IMR-90 (cell line): ENCODE measurements at regions not wholly inside any gene's neighbourhood (a gene's known extent, or its start where the extent isn't known, plus 50 kb on each side); places are given as distances from the start of the nearest gene placed in this dataset.

Source experiments
- ATAC-seq: fragments of 200-7000 bp; cut with Tn5 transposase; 2 replicates; pipeline ENCODE4 v1.9.1; 2020; ENCODE audit warnings: low read depth, mild to moderate bottlenecking, moderate library complexity
- BruUV-seq: library from RNA; stranded (reverse); fragments of 400-500 nt; replicated peaks from 2 replicates; lab custom pipeline; 2021; lab: Mats Ljungman, UMichigan
- CTCF ChIA-PET: fragments of 300-600 bp; formaldehyde crosslinking; extraction: SDS; loops from one replicate; lab custom pipeline; 2021; ENCODE audit warnings: antibody characterized with exemption; lab: Yijun Ruan, JAX
- POLR2A ChIA-PET: fragments of 300-600 bp; sonication (Branson Sonifier 250); formaldehyde crosslinking; loops from one replicate; lab custom pipeline; 2022; ENCODE audit warnings: antibody characterized with exemption; ENCODE audit not compliant: unreplicated experiment; lab: Charles Lee
- DNase-seq: peaks from one replicate; pipeline ENCODE4 v3.0.0; 2013
- H2AFZ ChIP-seq: replicated peaks from 2 replicates; pipeline ENCODE3; 2013; ENCODE audit warnings: low read length, mild to moderate bottlenecking; ENCODE audit not compliant: poor library complexity
- H2AK5ac ChIP-seq: 2 replicates; pipeline ENCODE4 v1.6.1; 2013; ENCODE audit warnings: low read depth, low read length, inconsistent platforms
- H2AK9ac ChIP-seq: replicated peaks from 2 replicates; pipeline ENCODE3; 2013; ENCODE audit warnings: mild to moderate bottlenecking, low read depth, low read length, moderate library complexity; ENCODE audit not compliant: poor library complexity
- H2BK120ac ChIP-seq: 2 replicates; pipeline ENCODE4 v1.6.1; 2013; ENCODE audit warnings: low read depth, low read length, inconsistent platforms
- H2BK15ac ChIP-seq: 3 replicates; pipeline ENCODE4 v1.6.1; 2013; ENCODE audit warnings: low read depth, low read length, inconsistent platforms
- H2BK20ac ChIP-seq: 2 replicates; pipeline ENCODE4 v1.6.1; 2013; ENCODE audit warnings: low read depth, mild to moderate bottlenecking, inconsistent platforms, low read length, moderate library complexity
- H2BK5ac ChIP-seq: 2 replicates; pipeline ENCODE4 v1.6.1; 2013; ENCODE audit warnings: mild to moderate bottlenecking, low read depth, low read length, inconsistent platforms; ENCODE audit not compliant: poor library complexity, severe bottlenecking
- H3K14ac ChIP-seq: replicated peaks from 2 replicates; pipeline ENCODE4 v1.6.1; 2013; ENCODE audit warnings: low read depth, low read length, inconsistent platforms
- H3K18ac ChIP-seq: 2 replicates; pipeline ENCODE4 v1.6.1; 2013; ENCODE audit warnings: low read depth, low read length, control low read depth
- H3K23ac ChIP-seq: 2 replicates; pipeline ENCODE4 v1.6.1; 2013; ENCODE audit warnings: low read depth, low read length, inconsistent platforms
- H3K27ac ChIP-seq: 2 replicates; pipeline ENCODE4 v1.5.1; 2013; ENCODE audit warnings: mild to moderate bottlenecking, control low read depth, low read length; ENCODE audit not compliant: insufficient read depth
- H3K27me3 ChIP-seq: 2 replicates; pipeline ENCODE4 v1.6.1; 2013; ENCODE audit warnings: low read length; ENCODE audit not compliant: control insufficient read depth, insufficient read depth
- H3K36me3 ChIP-seq: 2 replicates; pipeline ENCODE4 v1.6.1; 2013; ENCODE audit warnings: low read length, mixed read lengths; ENCODE audit not compliant: control insufficient read depth, insufficient read depth
- H3K4ac ChIP-seq: 2 replicates; pipeline ENCODE4 v1.6.1; 2013; ENCODE audit warnings: low read depth, low read length, inconsistent platforms
- H3K4me1 ChIP-seq: 2 replicates; pipeline ENCODE4 v1.6.1; 2013; ENCODE audit warnings: low read length, mixed read lengths; ENCODE audit not compliant: control insufficient read depth, insufficient read depth
- H3K4me2 ChIP-seq: 2 replicates; pipeline ENCODE4 v1.6.1; 2013; ENCODE audit warnings: low read depth, mild to moderate bottlenecking, control low read depth, low read length, moderate library complexity
- H3K4me3 ChIP-seq: 2 replicates; pipeline ENCODE4 v1.5.1; 2013; ENCODE audit warnings: low read depth, mild to moderate bottlenecking, control low read depth, low read length, moderate library complexity; ENCODE audit not compliant: insufficient read depth
- H3K56ac ChIP-seq: 2 replicates; pipeline ENCODE4 v1.6.1; 2013; ENCODE audit warnings: low read length, inconsistent platforms; ENCODE audit not compliant: insufficient read depth; ENCODE audit errors: extremely low read depth
- H3K79me1 ChIP-seq, 2 experiments: 2 replicates each; pipeline ENCODE4 v1.6.1; 2013; ENCODE audit warnings: low read length in 2 of 2, inconsistent platforms in 1 of 2, low read depth in 1 of 2
- H3K9ac ChIP-seq: 2 replicates; pipeline ENCODE4 v1.6.1; 2013; ENCODE audit warnings: low read depth, low read length, control low read depth
- H3K9me1 ChIP-seq: 2 replicates; pipeline ENCODE4 v1.6.1; 2013; ENCODE audit warnings: low read length, inconsistent platforms; ENCODE audit not compliant: insufficient read depth
- H3K9me3 ChIP-seq: 2 replicates; pipeline ENCODE4 v1.6.1; 2013; ENCODE audit warnings: low read length; ENCODE audit not compliant: control insufficient read depth, insufficient read depth
- H4K20me1 ChIP-seq: 2 replicates; pipeline ENCODE4 v1.6.1; 2013; ENCODE audit warnings: low read length, inconsistent platforms; ENCODE audit not compliant: insufficient read depth
- H4K5ac ChIP-seq: 2 replicates; pipeline ENCODE4 v1.6.1; 2013; ENCODE audit warnings: mild to moderate bottlenecking, low read depth, low read length, control low read depth
- H4K8ac ChIP-seq, 2 experiments: 2 replicates each; pipeline ENCODE4 v1.6.1; 2013; ENCODE audit warnings: low read depth in 2 of 2, low read length in 2 of 2, control low read depth in 1 of 2, inconsistent platforms in 1 of 2
- H4K91ac ChIP-seq: 2 replicates; pipeline ENCODE4 v1.6.1; 2013; ENCODE audit warnings: low read depth, low read length, inconsistent platforms; ENCODE audit not compliant: insufficient read depth
- CHD1 ChIP-seq: IDR thresholded peaks from 2 replicates; pipeline ENCODE4 v1.6.1; 2012; ENCODE audit warnings: low read depth, low read length, improper control_type of control experiment
- CTCF ChIP-seq: conservative IDR thresholded peaks from 2 replicates; pipeline ENCODE4 v1.5.1; 2012; ENCODE audit warnings: mild to moderate bottlenecking, low read depth, low read length, improper control_type of control experiment
- ELK1 ChIP-seq: fragments of 150-350 bp; IDR thresholded peaks from 2 replicates; pipeline ENCODE4 v1.6.1; 2016; ENCODE audit warnings: low read depth, mild to moderate bottlenecking, low read length, moderate library complexity, borderline replicate concordance
- SMC3 ChIP-seq: fragments of 150-350 bp; IDR thresholded peaks from 2 replicates; pipeline ENCODE4 v1.6.1; 2016; ENCODE audit warnings: low read depth, mild to moderate bottlenecking, antibody characterized with exemption, low read length, moderate library complexity
- WGBS, 2 experiments: methylation state at CpG; one replicate each; pipeline versions ENCODE4 v1.1.5 to v1.1.7; 2013; ENCODE audit warnings: missing lambda C conversion rate in 2 of 2; ENCODE audit not compliant: insufficient read length in 1 of 2; ENCODE audit errors: extremely low coverage in 2 of 2; 5-methylcytosine and 5-hydroxymethylcytosine counted together
- dilution Hi-C: fragments of 300-500 bp; cut with HindIII; formaldehyde crosslinking; loops from one replicate; pipeline ENCODE4 v1.14.3; 2018; ENCODE audit warnings: low sequenced_read_pairs; ENCODE audit not compliant: unreplicated experiment
- in situ Hi-C: fragments of 300-500 bp; cut with MboI; formaldehyde crosslinking; loops from 3 replicates; pipeline ENCODE4 v1.14.3; 2019; ENCODE audit warnings: low sequenced_read_pairs, inconsistent platforms, mixed read lengths
- intact Hi-C: fragments of 100-400 bp; cut with micrococcal nuclease; formaldehyde crosslinking; loops from 2 replicates; pipeline ENCODE4 v1.10.0; 2022

GRCh38 chr3:83662381-83662960 lies 1296.3 kb upstream of the CADM2 start:
- no peak overlapping the region for H2AK5ac ChIP-seq
- no peak overlapping the region for H3K14ac ChIP-seq
- H2BK5ac ChIP-seq: no peak overlapping the region
- no peak overlapping the region for H3K23ac ChIP-seq
- in situ Hi-C loops: no loop called here
- H3K27ac ChIP-seq: no peak overlapping the region
- no peak overlapping the region for H4K91ac ChIP-seq
- H3K18ac ChIP-seq: no peak overlapping the region
- no peaks in the 10 kb centered on the region for H3K9me1 ChIP-seq
- no CpG with 5 or more reads among the region's 4 CpGs for WGBS, 2 experiments
- H4K20me1 ChIP-seq: no peaks in the 10 kb centered on the region
- ATAC-seq (no peak), DNase-seq (no peak)
- no peak overlapping the region for H3K4me2 ChIP-seq
- dilution Hi-C loops: no loop called here
- H3K27me3 ChIP-seq: no peaks in the 10 kb centered on the region
- no peak overlapping the region for H2AK9ac ChIP-seq
- no peak overlapping the region for H3K4me3 ChIP-seq
- H3K79me1 ChIP-seq: no peaks in the 10 kb centered on the region
- H4K8ac ChIP-seq: no peak overlapping the region
- no peaks in the 10 kb centered on the region for H3K4me1 ChIP-seq
- no peak overlapping the region for H3K56ac ChIP-seq
- H2BK20ac ChIP-seq: no peak overlapping the region
- H3K9me3 ChIP-seq: no peaks in the 10 kb centered on the region
- no peak overlapping the region for H2BK15ac ChIP-seq
- no peak overlapping the region for H2AFZ ChIP-seq
- intact Hi-C loops: no loop called here
- CTCF ChIA-PET: no interaction called here
- H4K5ac ChIP-seq: no peak overlapping the region
- no peak overlapping the region for H3K9ac ChIP-seq
- H2BK120ac ChIP-seq: no peak overlapping the region
- no peaks in the 10 kb centered on the region for H3K36me3 ChIP-seq
- H3K4ac ChIP-seq: no peak overlapping the region
- TF ChIP-seq CTCF: no peak
- no peak for TF ChIP-seq SMC3
- TF ChIP-seq CHD1: no peak
- TF ChIP-seq ELK1: no peak
- POLR2A ChIA-PET: no interaction called here
- BruUV-seq: no TSS peak
